HL-60 (cell line): ENCODE measurements at regions not wholly inside any gene's neighbourhood (a gene's known extent, or its start where the extent isn't known, plus 50 kb on each side); places are given as distances from the start of the nearest gene placed in this dataset.

Source experiments
- DNase-seq, 2 experiments: peaks; one replicate each; pipeline ENCODE4 v3.0.0-alpha.2; 2010 to 2020; ENCODE audit warnings: low read depth in 1 of 2, low spot score in 1 of 2
- H3K27ac ChIP-seq: fragments of 250-450 bp; sonication (Bioruptor Pico); replicated peaks from 2 replicates; pipeline ENCODE4 v1.5.1; 2020; ENCODE audit warnings: mild to moderate bottlenecking, moderate library complexity
- H3K27me3 ChIP-seq: fragments of 250-450 bp; sonication (Bioruptor Pico); 2 replicates; pipeline ENCODE4 v1.5.1; 2021; ENCODE audit warnings: mild to moderate bottlenecking, moderate library complexity; ENCODE audit not compliant: insufficient read depth, poor library complexity, severe bottlenecking
- H3K4me3 ChIP-seq: replicated peaks from 2 replicates; pipeline ENCODE4 v1.5.1; 2011; ENCODE audit warnings: mild to moderate bottlenecking, control low read depth, low read length; ENCODE audit not compliant: insufficient read depth
- CTCF ChIP-seq: IDR thresholded peaks from one replicate; pipeline ENCODE4 v1.5.1; 2011; ENCODE audit warnings: low read length, control low read depth, inconsistent platforms; ENCODE audit not compliant: insufficient read depth
- GABPA ChIP-seq: IDR thresholded peaks from 2 replicates; pipeline ENCODE4 v1.6.1; 2012; ENCODE audit warnings: low read depth
- POLR2AphosphoS5 ChIP-seq: IDR thresholded peaks from 2 replicates; pipeline ENCODE4 v1.6.1; 2012; ENCODE audit warnings: low read depth
- REST ChIP-seq: IDR thresholded peaks from 2 replicates; pipeline ENCODE4 v1.6.1; 2012; ENCODE audit warnings: low read depth; ENCODE audit not compliant: insufficient replicate concordance
- SPI1 ChIP-seq: IDR thresholded peaks from 2 replicates; pipeline ENCODE4 v1.6.1; 2012; ENCODE audit warnings: low read depth, mild to moderate bottlenecking, borderline replicate concordance

GRCh38 chr5:2519153-2519552 is 232.3 kb downstream of the IRX2 start:
- H3K27ac ChIP-seq: no peak overlapping the region
- H3K4me3 ChIP-seq: no peak overlapping the region
- H3K27me3 ChIP-seq: no peaks in the 10 kb centered on the region
- TF ChIP-seq CTCF (no peak), POLR2AphosphoS5 (no peak), REST (no peak), GABPA (no peak), SPI1 (no peak)
- DNase-seq: no peak

- TF ChIP-seq REST: no peak
- TF ChIP-seq CTCF: no peak
- no peak for TF ChIP-seq GABPA
- TF ChIP-seq POLR2AphosphoS5: no peak
- no peak for TF ChIP-seq SPI1
- Histone ChIP-seq H3K27ac (no peak overlapping the region), H3K27me3 (no peaks in the 10 kb centered on the region), H3K4me3 (no peak overlapping the region)
- DNase-seq: no peak
Measured at GRCh38 chr5:2517451-2517850, 234.0 kb downstream of the IRX2 start.

GRCh38 chr5:2515180-2515764 is 236.2 kb downstream of the IRX2 start:
- H3K4me3 ChIP-seq: no peak overlapping the region
- no peak for DNase-seq
- H3K27ac ChIP-seq: no peak overlapping the region
- TF ChIP-seq REST (no peak), POLR2AphosphoS5 (no peak), SPI1 (no peak), CTCF (no peak), GABPA (no peak)
- H3K27me3 ChIP-seq: no peaks in the 10 kb centered on the region
